PFSK-1 (cell line): ENCODE measurements at regions not wholly inside any gene's neighbourhood (a gene's known extent, or its start where the extent isn't known, plus 50 kb on each side); places are given as distances from the start of the nearest gene placed in this dataset.

Source experiments
- POLR2AphosphoS5 ChIP-seq: IDR thresholded peaks from 2 replicates; pipeline ENCODE4 v1.6.1; 2012; ENCODE audit warnings: low read depth, mild to moderate bottlenecking, control low read depth, low read length, moderate library complexity
- SIN3A ChIP-seq: IDR thresholded peaks from 2 replicates; pipeline ENCODE4 v1.6.1; 2012; ENCODE audit warnings: mild to moderate bottlenecking, low read length, moderate library complexity, borderline replicate concordance; ENCODE audit not compliant: insufficient read depth
- TAF1 ChIP-seq: IDR thresholded peaks from 2 replicates; pipeline ENCODE4 v1.6.1; 2012; ENCODE audit warnings: low read length, control low read depth, borderline replicate concordance; ENCODE audit not compliant: insufficient read depth

- no peak for TF ChIP-seq SIN3A
- TF ChIP-seq POLR2AphosphoS5: no peak
- no peak for TF ChIP-seq TAF1
These were observed 981.4 kb downstream of the BCL11B start for GRCh38 chr14:98290596-98290995.
